HG02870 (cell line): ENCODE measurements at regions not wholly inside any gene's neighbourhood (a gene's known extent, or its start where the extent isn't known, plus 50 kb on each side); places are given as distances from the start of the nearest gene placed in this dataset.
"Not testable (repeated sequence)": the region's sequence is repeated elsewhere in the genome, so short reads cannot be mapped to it uniquely, and the experiment has no call there.

Source experiments
- ATAC-seq: cut with Tn5 transposase; IDR thresholded peaks from one replicate; pipeline ENCODE4 v1.9.1; 2021; ENCODE audit warnings: mild to moderate bottlenecking, moderate library complexity; ENCODE audit not compliant: unreplicated experiment

DNA sequence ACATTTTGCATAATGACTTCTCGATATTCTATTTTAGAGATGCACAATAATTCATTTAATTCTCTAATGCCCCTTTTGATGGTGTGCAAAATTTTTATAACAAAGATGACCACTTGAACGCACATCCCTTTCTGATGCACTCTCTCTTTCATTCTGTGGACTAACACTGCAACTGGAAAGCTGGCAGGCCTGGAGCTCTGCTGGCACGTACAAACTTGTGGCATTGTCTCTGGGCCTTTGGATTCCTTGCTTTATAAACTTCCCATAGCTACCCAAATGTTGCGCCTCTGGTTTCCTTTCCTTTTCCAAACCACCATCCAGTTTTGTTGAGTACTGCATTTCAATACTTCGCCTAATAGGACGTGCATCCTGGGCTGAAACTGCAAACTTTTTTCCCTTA is 194.5 kb upstream of the CFAP20DC start:
- no peak for ATAC-seq

DNA sequence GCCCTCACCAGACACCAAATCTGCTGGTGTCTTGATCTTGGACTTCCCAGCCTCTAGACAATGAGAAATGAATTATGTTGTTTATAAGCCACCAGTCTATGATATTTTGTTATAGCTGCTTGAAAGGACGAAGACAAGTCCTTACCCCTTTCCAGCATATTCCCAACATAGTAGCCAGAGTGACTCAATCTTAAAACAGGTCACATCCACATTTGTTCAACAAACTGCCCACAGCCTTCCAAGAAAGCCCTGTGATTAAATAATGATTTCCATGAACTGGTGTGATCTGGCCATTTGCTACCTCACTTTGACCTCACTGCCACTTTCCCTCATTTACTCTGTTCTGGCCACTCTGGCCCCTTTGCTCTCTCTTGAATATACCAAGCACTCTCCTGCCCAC is 193.7 kb upstream of the CFAP20DC start:
- ATAC-seq = no peak

DNA sequence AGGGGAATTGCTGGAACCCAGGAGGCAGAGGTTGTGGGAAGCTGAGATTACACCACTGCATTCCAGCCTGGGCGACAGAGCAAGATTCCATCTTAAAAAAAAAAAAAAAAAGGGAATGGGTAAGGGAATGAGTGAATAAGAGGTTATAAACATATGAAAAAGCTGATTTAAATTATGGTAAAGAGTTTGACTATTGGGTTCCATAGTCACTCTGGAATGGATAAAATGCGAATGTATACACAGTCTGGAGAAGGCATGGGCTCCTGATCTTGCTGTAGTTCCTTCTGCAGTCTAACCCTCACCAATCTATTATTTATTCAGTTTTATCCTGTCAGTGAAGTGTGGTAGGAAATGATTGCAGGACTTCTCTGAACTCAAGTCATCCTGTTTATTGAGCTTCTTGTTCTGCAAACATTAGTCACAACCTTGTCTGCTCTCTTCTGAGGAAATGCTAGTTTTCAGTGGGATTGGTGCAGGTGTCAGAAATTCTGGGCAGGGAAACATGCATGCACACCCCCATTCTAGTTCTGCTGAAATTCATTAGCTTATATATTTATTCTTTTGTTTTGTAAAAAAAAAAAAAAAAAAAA is 190.9 kb upstream of the CFAP20DC start:
- no peak for ATAC-seq

DNA sequence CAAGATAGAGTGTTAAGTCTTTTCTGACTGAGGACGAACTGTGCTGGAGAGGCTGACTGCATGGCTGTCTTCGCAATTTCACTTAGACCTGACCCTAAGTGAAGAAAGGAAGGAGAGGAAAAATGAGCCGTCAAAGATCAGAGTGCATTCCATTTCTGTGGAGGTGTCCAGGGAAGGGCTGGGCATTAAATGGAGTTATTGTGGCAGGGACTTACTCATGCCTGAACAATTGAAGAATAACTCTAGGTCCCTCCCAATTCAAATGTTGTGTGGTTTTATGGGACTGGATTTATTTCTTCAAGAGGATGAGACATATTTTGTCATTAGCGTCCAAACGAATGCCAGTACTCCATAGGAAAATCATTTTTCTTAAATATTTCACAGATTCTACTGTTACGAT is 187.3 kb upstream of the CFAP20DC start:
- ATAC-seq = no peak

DNA sequence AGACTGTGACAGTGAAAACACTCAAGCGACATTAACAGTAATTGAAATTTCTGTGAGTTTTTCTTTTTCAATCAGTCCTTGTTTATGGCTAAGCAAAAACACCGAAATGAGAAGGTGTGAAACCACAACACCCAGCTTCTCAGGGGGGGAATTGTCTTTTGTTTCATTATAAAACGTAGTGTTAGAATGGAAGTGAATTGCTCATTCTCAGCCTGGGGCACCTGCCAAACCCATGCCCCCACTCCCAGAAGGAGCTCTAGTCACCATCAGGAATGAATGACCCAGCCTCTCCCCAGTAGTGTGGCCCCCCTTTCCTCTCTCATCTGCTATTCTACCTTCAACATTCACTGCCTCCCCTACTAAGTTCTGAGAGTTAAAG is 185.8 kb upstream of the CFAP20DC start:
- no peak for ATAC-seq

DNA sequence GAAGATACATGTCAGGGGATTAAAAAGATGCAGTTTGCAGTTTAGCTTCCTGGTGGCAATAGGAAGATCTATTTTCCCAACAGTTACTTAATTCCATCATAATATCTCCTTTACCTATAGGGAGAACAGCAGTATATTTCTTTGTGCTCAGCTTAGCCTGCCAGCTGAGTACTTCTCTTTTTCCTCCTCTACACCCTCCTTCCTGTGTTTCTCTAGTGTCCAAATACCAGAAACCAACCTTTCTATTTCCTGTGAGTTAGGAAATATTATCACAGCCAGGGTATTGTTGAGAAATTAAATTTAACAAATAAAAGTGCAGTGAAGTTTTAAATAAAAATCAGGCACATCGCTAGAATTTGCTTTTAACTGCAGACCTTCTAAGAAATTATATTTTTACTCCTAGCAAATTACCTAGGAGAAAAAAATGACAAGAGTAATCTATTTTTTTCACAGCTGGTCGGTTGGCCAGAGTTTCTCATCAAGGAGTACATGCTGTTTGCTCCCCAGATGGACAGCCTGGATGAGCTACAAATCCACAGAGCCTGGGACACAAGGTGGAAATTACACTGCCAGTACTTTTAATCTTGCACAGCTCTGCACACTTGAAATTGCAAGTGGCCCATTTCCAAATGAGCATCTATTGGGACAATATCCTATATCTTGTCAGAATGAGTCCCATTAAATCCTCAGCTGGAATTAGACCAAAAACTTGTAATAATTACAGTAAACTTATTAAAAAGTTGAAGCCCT is 185.2 kb upstream of the CFAP20DC start:
- ATAC-seq = no peak

DNA sequence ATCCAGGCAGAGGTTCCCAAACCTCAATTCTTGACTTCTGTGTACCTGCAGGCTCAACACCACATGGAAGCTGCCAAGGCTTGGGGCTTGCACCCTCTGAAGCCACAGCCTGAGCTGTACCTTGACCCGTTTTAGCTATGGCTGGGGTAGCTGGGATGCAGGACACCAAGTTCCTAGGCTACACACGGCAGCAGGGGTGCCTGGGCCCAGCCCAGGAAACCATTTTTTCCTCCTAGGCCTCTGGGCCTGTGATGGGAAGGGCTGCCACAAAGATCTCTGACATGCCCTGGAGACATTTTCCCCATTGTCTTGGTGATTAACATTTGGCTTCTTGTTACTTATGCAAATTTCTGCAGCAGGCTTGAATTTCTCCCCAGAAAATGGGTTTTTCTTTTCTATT is 180.6 kb upstream of the CFAP20DC start:
- not testable (repeated sequence) for ATAC-seq

DNA sequence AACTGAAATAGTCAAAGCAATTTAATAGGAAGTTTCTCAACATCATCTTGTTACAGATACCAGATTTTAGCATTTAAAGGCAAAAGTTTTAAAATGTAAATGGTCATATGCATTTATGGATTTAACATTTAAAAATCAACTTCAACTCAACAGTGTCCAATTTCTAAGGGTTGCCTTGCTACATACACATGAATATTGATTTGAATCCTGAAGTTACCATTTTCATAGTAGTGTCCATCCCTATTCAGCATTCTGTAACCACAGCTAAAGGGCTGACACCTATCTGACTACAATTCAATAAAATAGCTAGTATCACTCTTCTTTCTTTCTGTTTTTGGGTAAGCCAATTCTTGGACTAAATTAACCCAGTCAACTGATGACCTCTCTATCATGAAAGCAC is 164.0 kb upstream of the CFAP20DC start:
- no peak for ATAC-seq

DNA sequence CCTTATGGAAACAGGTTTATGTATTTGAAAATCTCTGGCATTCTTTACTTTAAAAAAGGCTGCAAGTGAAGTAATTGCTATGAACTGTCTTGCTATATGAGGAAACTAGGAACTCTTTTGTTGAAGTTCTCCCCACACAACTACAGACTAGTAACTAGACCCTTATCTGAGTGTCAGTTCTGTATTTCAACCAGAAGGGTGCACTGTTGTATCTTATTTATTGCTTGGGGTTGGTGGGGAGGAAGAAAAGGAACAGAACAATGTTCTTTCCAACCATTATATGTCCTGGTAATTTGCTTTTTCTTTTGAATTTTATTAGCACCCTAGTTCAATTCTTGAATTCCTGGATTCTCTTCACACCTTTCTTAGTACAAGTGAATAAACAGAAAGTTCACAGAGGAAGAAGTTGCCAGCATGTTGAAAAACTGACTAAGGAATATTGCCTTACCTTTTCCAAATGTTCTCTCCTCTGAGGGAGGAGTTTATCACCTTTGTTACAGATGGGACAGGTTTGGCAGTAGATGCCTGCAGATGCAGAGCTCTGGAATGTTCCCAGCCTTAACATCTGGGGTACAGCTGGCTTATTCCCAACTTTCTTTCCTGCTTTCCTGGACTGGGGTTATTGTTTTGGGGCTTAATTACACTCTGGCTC is 162.4 kb upstream of the CFAP20DC start:
- peak; percentile 68 for ATAC-seq

DNA sequence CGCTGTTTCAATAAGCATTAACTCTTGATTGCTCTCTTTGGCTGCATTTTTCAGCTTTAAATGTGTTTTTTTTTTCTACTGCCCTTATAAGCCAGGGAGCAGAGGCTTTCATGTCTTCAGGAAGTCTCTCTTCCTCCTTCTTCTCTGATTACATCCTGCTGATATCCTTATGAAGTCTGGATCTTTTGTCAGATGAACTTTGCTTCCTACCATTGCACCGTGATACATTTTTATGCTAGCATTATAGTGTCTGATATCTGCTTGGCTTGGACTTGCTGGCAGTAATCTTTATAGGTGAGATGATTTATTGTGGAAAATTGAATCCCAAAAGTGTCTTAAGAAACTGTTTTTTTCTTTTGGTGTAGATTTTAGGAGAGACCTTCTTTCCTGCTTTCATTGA is 160.4 kb upstream of the CFAP20DC start:
- ATAC-seq = no peak

DNA sequence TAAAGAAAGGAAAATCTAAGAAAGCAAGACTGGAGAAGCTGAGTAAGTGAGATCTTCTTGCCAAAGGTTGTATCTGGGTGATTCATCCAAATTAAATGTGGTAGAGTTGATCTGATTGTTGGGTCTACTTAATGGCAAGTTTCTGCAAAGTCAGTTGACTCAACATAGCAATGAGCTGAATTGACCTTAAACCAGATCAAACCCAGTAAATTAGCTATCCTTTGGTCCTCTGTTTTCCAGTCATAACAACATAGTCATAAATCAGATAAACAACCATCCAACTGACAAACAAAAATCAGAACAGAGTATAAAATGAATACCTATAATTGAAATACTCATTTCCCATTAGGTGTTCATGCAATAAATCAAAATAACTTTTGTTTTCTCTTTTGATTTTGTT is 142.6 kb upstream of the CFAP20DC start:
- no peak for ATAC-seq

DNA sequence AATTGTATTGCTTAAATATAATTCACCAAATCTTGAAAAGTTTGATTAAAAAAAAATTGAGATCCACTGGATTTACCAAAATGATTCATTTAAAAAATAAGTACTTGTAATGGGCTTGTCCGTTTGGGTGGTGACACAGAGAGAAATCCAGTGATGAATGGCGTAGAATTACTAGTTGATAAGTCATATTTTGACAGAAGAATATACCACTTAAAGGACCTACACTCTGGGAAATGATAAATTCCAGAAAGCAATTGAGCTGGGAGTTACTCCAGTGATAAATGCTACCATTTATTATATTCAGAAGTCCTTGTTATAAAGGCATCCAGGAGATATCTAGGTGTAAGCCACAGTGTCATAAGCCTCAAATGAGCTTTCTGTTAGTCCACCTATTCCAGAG is 141.8 kb upstream of the CFAP20DC start:
- no peak for ATAC-seq

DNA sequence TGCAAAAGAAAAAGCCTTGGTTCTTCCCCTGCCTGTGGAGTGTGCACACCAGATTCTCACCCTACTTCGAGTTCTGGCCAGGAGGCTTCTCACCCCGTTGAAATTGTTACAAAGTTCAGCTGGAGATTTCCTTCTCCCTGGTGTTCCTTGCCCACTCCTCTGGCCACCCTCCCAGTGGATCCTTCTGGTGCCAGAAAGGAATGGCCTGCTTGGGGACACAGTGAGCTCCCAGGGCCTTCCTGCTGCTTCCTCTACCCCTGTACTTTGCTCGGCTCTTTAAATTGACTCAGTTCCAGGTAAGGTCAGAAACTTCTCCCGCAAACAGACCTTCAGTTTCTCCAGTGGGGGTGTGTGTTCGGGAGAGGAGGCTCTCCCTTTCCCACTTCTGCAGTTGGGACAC is 140.1 kb upstream of the CFAP20DC start:
- ATAC-seq = no peak

DNA sequence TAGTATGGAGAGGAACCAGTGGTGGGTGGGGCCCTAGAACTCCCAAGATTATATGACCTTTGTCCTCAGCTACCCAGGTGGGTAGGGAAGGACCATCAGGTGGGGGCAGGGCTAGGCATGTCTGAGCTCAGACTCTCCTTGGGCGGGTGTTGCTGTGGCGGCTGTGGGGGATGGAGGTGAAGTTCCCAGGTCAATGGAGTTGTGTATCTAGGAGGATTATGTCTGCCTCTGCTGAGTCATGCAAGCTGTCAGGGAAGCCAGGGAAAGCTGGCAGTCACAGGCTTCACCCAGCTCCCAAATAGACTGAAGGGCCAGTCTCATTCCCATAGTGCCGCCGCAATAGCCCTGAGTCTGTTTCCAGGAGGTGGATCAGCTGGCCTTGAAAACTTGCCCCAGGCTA is 139.7 kb upstream of the CFAP20DC start:
- no peak for ATAC-seq

DNA sequence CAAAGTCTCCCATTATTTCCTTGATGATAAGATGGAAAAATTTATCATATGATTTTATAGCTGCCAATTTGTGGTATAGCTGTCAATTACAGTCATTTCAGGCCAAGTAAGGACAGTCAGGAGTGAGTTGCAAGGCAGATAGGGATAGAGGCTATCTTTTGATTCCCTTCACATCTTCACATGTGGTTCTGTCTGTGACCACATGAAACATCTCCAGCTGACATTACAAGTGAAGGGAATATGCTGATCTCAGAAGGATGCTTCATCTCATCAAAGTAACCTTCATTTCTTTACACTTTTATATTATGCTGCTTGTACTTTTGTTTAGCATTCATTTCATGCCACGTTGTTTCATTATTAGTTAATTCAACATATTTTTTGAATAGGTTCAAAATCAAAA is 136.9 kb upstream of the CFAP20DC start:
- ATAC-seq = no peak

DNA sequence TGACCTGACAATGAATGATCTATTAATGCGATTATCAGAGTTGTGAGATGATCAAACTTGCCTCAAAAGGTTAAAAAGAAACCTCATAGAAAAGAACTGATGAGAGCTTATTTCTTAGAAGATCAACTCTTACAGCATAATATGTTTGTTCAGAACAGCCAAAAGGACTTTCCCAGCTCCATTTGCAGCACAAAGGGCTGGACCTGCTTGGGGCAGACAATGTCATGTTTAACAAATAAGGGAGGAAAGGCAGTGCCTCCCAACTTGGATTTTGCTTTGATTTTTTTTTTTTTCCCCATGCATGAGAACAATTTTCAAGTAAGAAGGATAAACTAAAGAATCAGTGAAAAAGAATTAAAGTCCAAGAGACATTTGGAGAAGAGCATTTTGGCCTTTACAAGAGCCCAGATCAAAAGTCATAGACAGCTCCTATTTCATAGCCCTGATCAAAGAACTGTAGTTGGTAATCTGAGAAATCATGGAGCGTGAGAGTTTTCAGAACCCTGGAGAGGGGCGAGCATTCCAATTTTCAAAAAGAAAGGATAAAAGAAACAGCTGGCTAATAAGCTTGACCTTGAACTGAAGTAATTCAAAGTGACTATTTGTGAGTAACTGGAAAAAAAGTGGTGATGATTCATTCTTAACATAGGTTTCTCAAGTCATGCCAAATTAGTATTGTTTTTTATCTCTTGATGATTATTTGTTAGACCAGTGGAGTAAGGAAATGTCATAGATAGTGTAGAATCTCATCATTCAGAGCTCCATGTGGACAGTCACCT is 136.0 kb upstream of the CFAP20DC start:
- ATAC-seq = no peak

DNA sequence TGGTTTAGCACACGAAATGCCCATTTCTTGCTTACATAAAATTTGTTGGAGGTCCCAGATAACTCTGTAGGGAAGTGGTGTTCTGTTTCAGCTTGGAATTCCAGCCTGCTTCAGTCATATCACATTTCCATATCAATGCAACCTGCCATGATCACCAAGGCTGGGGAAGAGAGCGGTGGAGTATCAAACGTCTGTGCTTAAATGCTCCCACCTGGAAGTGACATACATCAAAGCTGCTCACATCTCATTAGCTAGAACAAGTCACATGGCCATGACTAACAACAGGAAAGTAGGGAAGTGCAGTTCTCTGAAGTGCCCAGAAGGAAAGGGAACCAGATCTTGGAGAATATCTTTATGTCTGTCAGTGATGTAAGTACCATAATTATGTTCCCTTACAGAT is 130.2 kb upstream of the CFAP20DC start:
- no peak for ATAC-seq

DNA sequence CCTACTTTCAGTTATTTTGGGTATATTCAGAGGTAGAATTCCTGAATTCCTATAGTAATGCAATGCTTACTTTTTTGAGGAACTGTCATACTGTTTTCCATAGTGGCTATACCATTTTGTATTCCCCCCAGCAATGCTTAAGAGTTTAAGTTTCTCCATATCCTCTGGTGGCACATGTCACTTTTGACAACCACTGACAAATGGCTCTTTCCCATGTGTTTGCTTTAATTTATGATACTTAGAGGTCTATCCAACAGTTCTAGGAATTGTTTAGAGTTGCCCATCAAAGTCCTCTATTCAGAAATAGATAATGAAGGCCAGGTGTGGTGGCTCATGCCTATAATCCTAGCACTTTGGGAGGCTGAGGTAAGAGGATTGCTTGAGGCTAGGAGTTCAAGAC is 128.9 kb upstream of the CFAP20DC start:
- no peak for ATAC-seq

DNA sequence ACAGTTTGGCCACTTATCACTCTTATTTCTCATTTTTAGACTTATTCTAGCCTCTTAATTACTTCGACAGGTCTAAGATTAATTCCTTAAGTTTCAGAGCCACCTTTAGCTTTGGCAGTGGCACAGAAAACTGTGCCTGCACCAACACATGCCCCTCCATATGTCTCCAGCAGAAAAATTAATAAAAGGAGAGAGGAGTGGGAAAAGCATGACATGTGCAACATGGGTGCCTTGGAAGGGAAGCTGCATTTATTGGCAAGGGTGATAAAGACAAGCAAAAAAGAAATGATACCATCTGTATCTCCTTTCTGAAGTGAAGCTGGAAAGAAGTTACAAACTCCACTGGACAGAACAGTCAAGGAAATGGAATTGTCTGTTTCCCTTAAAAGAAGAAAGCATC is 121.7 kb upstream of the CFAP20DC start:
- ATAC-seq = no peak

DNA sequence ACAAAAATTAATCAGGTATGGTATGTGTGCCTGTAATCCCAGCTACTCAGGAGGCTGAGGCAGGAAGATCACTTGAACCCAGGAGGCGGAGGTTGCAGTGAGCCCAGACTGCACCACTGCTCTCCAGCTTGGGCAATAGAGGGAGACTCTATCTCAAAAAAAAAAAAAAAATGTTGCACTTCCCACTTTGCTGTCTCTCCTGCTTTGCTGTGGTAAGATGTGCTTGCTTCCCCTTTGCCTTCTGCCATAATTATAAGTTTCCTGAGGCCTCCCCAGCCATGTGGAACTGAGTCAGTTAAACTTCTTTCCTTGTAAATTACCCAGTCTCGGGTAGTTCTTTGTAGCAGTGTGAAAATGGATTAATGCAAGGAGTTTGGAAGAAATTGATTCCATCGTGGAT is 120.3 kb upstream of the CFAP20DC start:
- not testable (repeated sequence) for ATAC-seq

DNA sequence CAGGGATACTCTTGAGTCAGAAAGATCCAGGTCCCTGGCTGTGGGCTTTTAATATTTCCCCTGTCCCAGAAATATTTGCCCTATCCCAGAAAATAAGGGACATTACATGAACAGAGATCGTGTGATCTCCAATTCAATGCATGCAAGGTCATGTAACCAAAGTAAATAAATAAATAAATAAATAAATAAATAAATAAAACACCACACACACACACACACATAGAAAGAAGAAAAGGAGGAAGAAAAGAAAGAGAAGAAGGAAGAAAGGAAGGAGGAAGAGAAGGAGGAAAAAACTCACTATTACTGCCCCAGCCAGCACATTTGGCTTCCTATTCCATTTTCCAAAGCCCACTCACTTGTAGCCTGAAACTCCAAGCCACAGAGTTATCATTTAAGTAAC is 117.9 kb upstream of the CFAP20DC start:
- ATAC-seq = no peak

DNA sequence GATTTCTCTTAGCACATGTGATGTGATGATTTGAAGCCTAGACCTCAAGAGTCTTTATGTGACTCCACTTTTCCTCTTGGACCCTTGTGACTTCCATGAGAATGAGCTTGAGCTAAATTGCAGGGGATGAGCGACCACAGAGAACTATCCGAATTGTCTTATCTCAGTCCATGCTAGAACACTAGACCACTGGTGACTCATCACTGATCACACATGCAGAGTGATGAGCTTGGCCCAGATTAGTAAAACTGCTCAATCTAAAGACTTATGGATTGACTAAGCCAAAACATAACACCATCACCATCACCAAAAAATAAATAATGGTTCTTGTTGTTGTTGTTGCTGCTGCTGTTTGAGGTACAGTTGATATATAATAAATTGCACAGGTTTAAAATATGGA is 114.1 kb upstream of the CFAP20DC start:
- no peak for ATAC-seq
